ENCODE measurements at regions not wholly inside any gene's neighbourhood (a gene's known extent, or its start where the extent isn't known, plus 50 kb on each side); places are given as distances from the start of the nearest gene placed in this dataset.

DNA sequence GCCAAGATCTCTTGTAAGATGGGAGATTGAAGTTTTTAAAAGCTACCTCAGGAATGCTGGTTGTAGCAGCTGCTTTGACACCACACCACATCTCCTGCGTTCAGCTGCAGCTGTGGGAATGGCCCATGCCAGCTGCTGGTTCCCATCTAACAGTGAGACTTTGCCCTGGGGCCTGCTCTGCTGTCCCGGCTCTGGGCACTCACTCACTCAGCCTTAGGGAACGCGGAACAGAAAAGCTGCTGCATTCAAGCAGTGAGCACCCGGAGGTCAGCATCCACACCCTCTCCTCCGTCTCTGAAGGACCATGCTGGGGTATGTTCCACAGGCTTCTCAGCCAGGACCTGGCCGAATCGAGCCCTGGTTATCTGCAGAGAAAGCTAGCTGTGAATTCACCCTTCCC, 197.1 kb upstream of the CXCL12 start:
- no peak overlapping the region for H3K27ac ChIP-seq (ENCODE audit: insufficient read depth in 1 of 2, low read depth in 1 of 2, low read length in 2 of 2, poor library complexity in 1 of 2, severe bottlenecking in 2 of 2)
- H3K36me3 ChIP-seq (ENCODE audit: control insufficient read depth in 4 of 4, insufficient read depth in 4 of 4, low read length in 3 of 4) = no peaks in the 10 kb centered on the region
- WGBS (ENCODE audit: insufficient coverage) = 96% methylated on average over 8 of the region's 8 CpGs
- H3K27me3 ChIP-seq (replicated peaks in 2 of 5; ENCODE audit: control insufficient read depth in 4 of 5, insufficient read depth in 5 of 5, low read length in 4 of 5) = no peaks in the 10 kb centered on the region
- DNase-seq = no peak
- H3K4me3 ChIP-seq (ENCODE audit: control insufficient read depth in 1 of 7, extremely low read depth in 1 of 7, insufficient read depth in 4 of 7, low read depth in 2 of 7, low read length in 6 of 7) = no peak overlapping the region
- ChIA-PET CTCF (no interaction called here), POLR2A (no interaction called here)
- H3K9me3 ChIP-seq (ENCODE audit: control extremely low read depth in 1 of 5, control insufficient read depth in 4 of 5, insufficient read depth in 2 of 5, low read depth in 1 of 5, low read length in 4 of 5) = no peaks in the 10 kb centered on the region
- H3K4me1 ChIP-seq (ENCODE audit: control extremely low read depth in 1 of 4, control insufficient read depth in 4 of 4, insufficient read depth in 4 of 4, low read length in 3 of 4) = no peaks in the 10 kb centered on the region

GRCh38 chr10:44587488-44588318, 202.8 kb upstream of the CXCL12 start:
- Histone ChIP-seq H3K9me3 (ENCODE audit: control extremely low read depth in 1 of 5, control insufficient read depth in 4 of 5, insufficient read depth in 2 of 5, low read depth in 1 of 5, low read length in 4 of 5) (no peaks in the 10 kb centered on the region), H3K27ac (ENCODE audit: insufficient read depth in 1 of 2, low read depth in 1 of 2, low read length in 2 of 2, poor library complexity in 1 of 2, severe bottlenecking in 2 of 2) (no peak overlapping the region), H3K4me1 (ENCODE audit: control extremely low read depth in 1 of 4, control insufficient read depth in 4 of 4, insufficient read depth in 4 of 4, low read length in 3 of 4) (no peaks in the 10 kb centered on the region), H3K4me3 (ENCODE audit: control insufficient read depth in 1 of 7, extremely low read depth in 1 of 7, insufficient read depth in 4 of 7, low read depth in 2 of 7, low read length in 6 of 7) (no peak overlapping the region), H3K27me3 (replicated peaks in 2 of 5; ENCODE audit: control insufficient read depth in 4 of 5, insufficient read depth in 5 of 5, low read length in 4 of 5) (peaks cover 0 to 4% (median 0%) of the 10 kb centered on the region in 5 experiments), H3K36me3 (ENCODE audit: control insufficient read depth in 4 of 4, insufficient read depth in 4 of 4, low read length in 3 of 4) (no peaks in the 10 kb centered on the region)
- 92% methylated on average over 8 of the region's 11 CpGs for WGBS (ENCODE audit: insufficient coverage)
- DNase-seq = no peak
- ChIA-PET POLR2A (no interaction called here), CTCF (no interaction called here)

GRCh38 chr10:44589181-44589943, 204.5 kb upstream of the CXCL12 start:
- no peaks in the 10 kb centered on the region for H3K36me3 ChIP-seq (ENCODE audit: control insufficient read depth in 4 of 4, insufficient read depth in 4 of 4, low read length in 3 of 4)
- ChIA-PET CTCF (no interaction called here), POLR2A (no interaction called here)
- peaks cover 0 to 4% (median 2%) of the 10 kb centered on the region in 5 experiments for H3K27me3 ChIP-seq (replicated peaks in 2 of 5; ENCODE audit: control insufficient read depth in 4 of 5, insufficient read depth in 5 of 5, low read length in 4 of 5)
- H3K27ac ChIP-seq (ENCODE audit: insufficient read depth in 1 of 2, low read depth in 1 of 2, low read length in 2 of 2, poor library complexity in 1 of 2, severe bottlenecking in 2 of 2) = no peak overlapping the region
- no peaks in the 10 kb centered on the region for H3K4me1 ChIP-seq (ENCODE audit: control extremely low read depth in 1 of 4, control insufficient read depth in 4 of 4, insufficient read depth in 4 of 4, low read length in 3 of 4)
- H3K9me3 ChIP-seq (ENCODE audit: control extremely low read depth in 1 of 5, control insufficient read depth in 4 of 5, insufficient read depth in 2 of 5, low read depth in 1 of 5, low read length in 4 of 5) = no peaks in the 10 kb centered on the region
- DNase-seq = no peak
- H3K4me3 ChIP-seq (ENCODE audit: control insufficient read depth in 1 of 7, extremely low read depth in 1 of 7, insufficient read depth in 4 of 7, low read depth in 2 of 7, low read length in 6 of 7) = no peak overlapping the region
- 93% methylated on average over 16 of the region's 17 CpGs for WGBS (ENCODE audit: insufficient coverage)

DNA sequence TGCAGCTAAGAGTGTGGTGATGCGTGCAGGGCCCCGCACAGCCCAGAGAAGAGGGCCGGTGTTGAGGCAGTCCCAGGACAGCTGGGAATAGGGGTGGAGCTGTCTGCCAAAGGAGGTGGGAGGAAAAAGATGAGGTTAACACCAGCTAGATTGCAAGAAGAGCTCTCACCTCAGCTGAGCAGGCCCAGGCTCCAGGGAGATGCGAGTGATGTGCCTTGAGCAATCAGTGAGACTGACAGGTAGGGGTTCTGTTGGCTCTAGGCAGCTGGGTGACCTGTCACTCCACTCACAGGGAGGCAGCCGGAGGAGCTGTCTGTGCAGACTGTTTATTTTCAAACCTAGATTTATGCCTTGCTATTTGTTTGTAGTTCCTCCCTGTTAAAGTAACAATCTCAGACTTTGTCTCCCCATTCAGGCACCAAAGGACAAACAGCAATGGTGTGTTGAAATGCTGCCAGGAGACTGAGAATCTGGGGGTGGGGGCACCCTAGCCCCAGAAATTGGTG, 205.1 kb upstream of the CXCL12 start:
- POLR2A ChIA-PET = no interaction called here
- Histone ChIP-seq H3K4me1 (ENCODE audit: control extremely low read depth in 1 of 4, control insufficient read depth in 4 of 4, insufficient read depth in 4 of 4, low read length in 3 of 4) (no peaks in the 10 kb centered on the region), H3K9me3 (ENCODE audit: control extremely low read depth in 1 of 5, control insufficient read depth in 4 of 5, insufficient read depth in 2 of 5, low read depth in 1 of 5, low read length in 4 of 5) (no peaks in the 10 kb centered on the region), H3K27me3 (replicated peaks in 2 of 5; ENCODE audit: control insufficient read depth in 4 of 5, insufficient read depth in 5 of 5, low read length in 4 of 5) (peaks cover 0 to 5% (median 2%) of the 10 kb centered on the region in 5 experiments), H3K27ac (ENCODE audit: insufficient read depth in 1 of 2, low read depth in 1 of 2, low read length in 2 of 2, poor library complexity in 1 of 2, severe bottlenecking in 2 of 2) (no peak overlapping the region), H3K4me3 (ENCODE audit: control insufficient read depth in 1 of 7, extremely low read depth in 1 of 7, insufficient read depth in 4 of 7, low read depth in 2 of 7, low read length in 6 of 7) (no peak overlapping the region), H3K36me3 (ENCODE audit: control insufficient read depth in 4 of 4, insufficient read depth in 4 of 4, low read length in 3 of 4) (no peaks in the 10 kb centered on the region)
- CTCF ChIA-PET = no interaction called here
- 92% methylated on average over 5 of the region's 5 CpGs for WGBS (ENCODE audit: insufficient coverage)
- no peak for DNase-seq

GRCh38 chr10:44591911-44592310, 207.0 kb upstream of the CXCL12 start:
- Histone ChIP-seq H3K36me3 (ENCODE audit: control insufficient read depth in 4 of 4, insufficient read depth in 4 of 4, low read length in 3 of 4) (no peaks in the 10 kb centered on the region), H3K27ac (ENCODE audit: insufficient read depth in 1 of 2, low read depth in 1 of 2, low read length in 2 of 2, poor library complexity in 1 of 2, severe bottlenecking in 2 of 2) (no peak overlapping the region), H3K4me3 (ENCODE audit: control insufficient read depth in 1 of 7, extremely low read depth in 1 of 7, insufficient read depth in 4 of 7, low read depth in 2 of 7, low read length in 6 of 7) (no peak overlapping the region), H3K9me3 (ENCODE audit: control extremely low read depth in 1 of 5, control insufficient read depth in 4 of 5, insufficient read depth in 2 of 5, low read depth in 1 of 5, low read length in 4 of 5) (no peaks in the 10 kb centered on the region), H3K27me3 (replicated peaks in 2 of 5; ENCODE audit: control insufficient read depth in 4 of 5, insufficient read depth in 5 of 5, low read length in 4 of 5) (peaks cover 0 to 5% (median 2%) of the 10 kb centered on the region in 5 experiments), H3K4me1 (ENCODE audit: control extremely low read depth in 1 of 4, control insufficient read depth in 4 of 4, insufficient read depth in 4 of 4, low read length in 3 of 4) (no peaks in the 10 kb centered on the region)
- DNase-seq = no peak
- WGBS (ENCODE audit: insufficient coverage) = no CpG with 5 or more reads among the region's 1 CpG
- CTCF ChIA-PET = no interaction called here
- POLR2A ChIA-PET = no interaction called here

GRCh38 chr10:44593952-44594351, 209.1 kb upstream of the CXCL12 start:
- Histone ChIP-seq H3K27me3 (replicated peaks in 2 of 5; ENCODE audit: control insufficient read depth in 4 of 5, insufficient read depth in 5 of 5, low read length in 4 of 5) (peaks cover 0 to 5% (median 2%) of the 10 kb centered on the region in 5 experiments), H3K4me1 (ENCODE audit: control extremely low read depth in 1 of 4, control insufficient read depth in 4 of 4, insufficient read depth in 4 of 4, low read length in 3 of 4) (no peaks in the 10 kb centered on the region), H3K4me3 (ENCODE audit: control insufficient read depth in 1 of 7, extremely low read depth in 1 of 7, insufficient read depth in 4 of 7, low read depth in 2 of 7, low read length in 6 of 7) (no peak overlapping the region), H3K36me3 (ENCODE audit: control insufficient read depth in 4 of 4, insufficient read depth in 4 of 4, low read length in 3 of 4) (no peaks in the 10 kb centered on the region), H3K27ac (ENCODE audit: insufficient read depth in 1 of 2, low read depth in 1 of 2, low read length in 2 of 2, poor library complexity in 1 of 2, severe bottlenecking in 2 of 2) (no peak overlapping the region), H3K9me3 (ENCODE audit: control extremely low read depth in 1 of 5, control insufficient read depth in 4 of 5, insufficient read depth in 2 of 5, low read depth in 1 of 5, low read length in 4 of 5) (no peaks in the 10 kb centered on the region)
- ChIA-PET POLR2A (no interaction called here), CTCF (interaction anchor here (1.3 kb wide), 1 partner anchor 13 kb away, joined by 3 read pairs; no protein-coding TSS in a partner anchor)
- no peak for DNase-seq
- 76% methylated on average over 6 of the region's 7 CpGs for WGBS (ENCODE audit: insufficient coverage)

- H3K4me1 ChIP-seq (ENCODE audit: control extremely low read depth in 1 of 4, control insufficient read depth in 4 of 4, insufficient read depth in 4 of 4, low read length in 3 of 4) = no peaks in the 10 kb centered on the region
- ChIA-PET POLR2A (no interaction called here), CTCF (no interaction called here)
- no peak overlapping the region for H3K27ac ChIP-seq (ENCODE audit: insufficient read depth in 1 of 2, low read depth in 1 of 2, low read length in 2 of 2, poor library complexity in 1 of 2, severe bottlenecking in 2 of 2)
- H3K9me3 ChIP-seq (ENCODE audit: control extremely low read depth in 1 of 5, control insufficient read depth in 4 of 5, insufficient read depth in 2 of 5, low read depth in 1 of 5, low read length in 4 of 5) = no peaks in the 10 kb centered on the region
- no peak overlapping the region for H3K4me3 ChIP-seq (ENCODE audit: control insufficient read depth in 1 of 7, extremely low read depth in 1 of 7, insufficient read depth in 4 of 7, low read depth in 2 of 7, low read length in 6 of 7)
- no peaks in the 10 kb centered on the region for H3K36me3 ChIP-seq (ENCODE audit: control insufficient read depth in 4 of 4, insufficient read depth in 4 of 4, low read length in 3 of 4)
- WGBS (ENCODE audit: insufficient coverage) = 80% methylated on average over 1 of the region's 1 CpG
- DNase-seq = no peak
- peaks cover 2 to 3% (median 2%) of the 10 kb centered on the region in 5 experiments for H3K27me3 ChIP-seq (replicated peaks in 2 of 5; ENCODE audit: control insufficient read depth in 4 of 5, insufficient read depth in 5 of 5, low read length in 4 of 5)
These were observed 222.2 kb upstream of the CXCL12 start for GRCh38 chr10:44607116-44607515.
